Keratinocyte (primary cell): ENCODE measurements at regions not wholly inside any gene's neighbourhood (a gene's known extent, or its start where the extent isn't known, plus 50 kb on each side); places are given as distances from the start of the nearest gene placed in this dataset.

ENCODE experiments used
- DNase-seq: peaks from one replicate; pipeline ENCODE4 v3.0.0-alpha.2; 2011; ENCODE audit warnings: low read depth, missing footprints, low spot score
- FAIRE-seq: peaks from 2 replicates; lab custom pipeline; 2011; peaks lifted over from hg19 to GRCh38; lab: Jason Lieb, UNC
- H2AFZ ChIP-seq: 2 replicates; pipeline ENCODE4 v1.6.0; 2012; ENCODE audit warnings: low read length, control low read depth, inconsistent platforms; ENCODE audit not compliant: control insufficient read depth
- H3K27ac ChIP-seq: 2 replicates; pipeline ENCODE4 v1.5.1; 2011; ENCODE audit warnings: low read length; ENCODE audit not compliant: control insufficient read depth, insufficient read depth
- H3K27me3 ChIP-seq: 3 replicates; pipeline ENCODE4 v1.6.0; 2011; ENCODE audit warnings: low read length; ENCODE audit not compliant: control insufficient read depth, insufficient read depth; ENCODE audit errors: extremely low read depth
- H3K36me3 ChIP-seq, 2 experiments: 2 replicates in 1 of 2; 3 replicates in 1 of 2; pipeline ENCODE4 v1.5.1; 2011; ENCODE audit warnings: low read length in 2 of 2, mild to moderate bottlenecking in 1 of 2; ENCODE audit not compliant: control insufficient read depth in 2 of 2, insufficient read depth in 2 of 2; ENCODE audit errors: extremely low read depth in 1 of 2
- H3K4me1 ChIP-seq: 3 replicates; pipeline ENCODE4 v1.5.1; 2011; ENCODE audit warnings: low read length; ENCODE audit not compliant: control insufficient read depth, insufficient read depth; ENCODE audit errors: extremely low read depth
- H3K4me2 ChIP-seq: 3 replicates; pipeline ENCODE4 v1.6.0; 2011; ENCODE audit warnings: low read depth, low read length; ENCODE audit not compliant: control insufficient read depth, insufficient read depth; ENCODE audit errors: extremely low read depth
- H3K4me3 ChIP-seq, 3 experiments: fragments of 200-600 bp in 1 of 3; sonication (generic) in 1 of 3; 2 replicates in 2 of 3; 3 replicates in 1 of 3; pipeline ENCODE4 v1.5.1; 2011 to 2016; ENCODE audit warnings: low read length in 3 of 3, mild to moderate bottlenecking in 3 of 3, control low read depth in 2 of 3, inconsistent platforms in 1 of 3, low read depth in 1 of 3, mixed read lengths in 1 of 3, mixed run types in 1 of 3, moderate library complexity in 1 of 3; ENCODE audit not compliant: control insufficient read depth in 2 of 3, insufficient read depth in 2 of 3; ENCODE audit errors: extremely low read depth in 1 of 3
- H3K79me2 ChIP-seq: 2 replicates; pipeline ENCODE4 v1.6.0; 2012; ENCODE audit warnings: low read length; ENCODE audit not compliant: control insufficient read depth, insufficient read depth
- H3K9ac ChIP-seq: 3 replicates; pipeline ENCODE4 v1.6.0; 2011; ENCODE audit warnings: low read length; ENCODE audit not compliant: control insufficient read depth, insufficient read depth; ENCODE audit errors: extremely low read depth
- H3K9me1 ChIP-seq: 3 replicates; pipeline ENCODE4 v1.6.0; 2011; ENCODE audit warnings: low read length; ENCODE audit not compliant: control insufficient read depth, insufficient read depth; ENCODE audit errors: extremely low read depth
- H3K9me3 ChIP-seq: 2 replicates; pipeline ENCODE4 v1.5.1; 2012; ENCODE audit warnings: low read depth, low read length; ENCODE audit not compliant: control insufficient read depth
- H4K20me1 ChIP-seq: 3 replicates; pipeline ENCODE4 v1.6.0; 2011; ENCODE audit warnings: low read length; ENCODE audit not compliant: control insufficient read depth, insufficient read depth; ENCODE audit errors: extremely low read depth
- EZH2 ChIP-seq: IDR thresholded peaks from one replicate; pipeline ENCODE4 v1.6.1; 2012; ENCODE audit warnings: inconsistent platforms, mild to moderate bottlenecking, low read length, moderate library complexity
- dilution Hi-C: fragments of 300-500 bp; cut with MboI; formaldehyde crosslinking; loops from one replicate; pipeline ENCODE4 v1.7.0; 2020; ENCODE audit warnings: low sequenced_read_pairs; ENCODE audit not compliant: extremely low pct_ligation_motif_present
- TF ChIP-seq, protein P1 (sequence below), 3 experiments: IDR thresholded peaks in 1 of 3; conservative IDR thresholded peaks in 1 of 3; optimal IDR thresholded peaks in 1 of 3; 2 replicates in 2 of 3; 3 replicates in 1 of 3; pipeline versions ENCODE3 to v1.5.1; 2011; ENCODE audit warnings: low read length in 3 of 3, mild to moderate bottlenecking in 3 of 3, moderate library complexity in 2 of 3, control low read depth in 1 of 3, inconsistent platforms in 1 of 3; ENCODE audit not compliant: insufficient read depth in 2 of 3; ENCODE audit errors: extremely low read depth in 1 of 3

DNA sequence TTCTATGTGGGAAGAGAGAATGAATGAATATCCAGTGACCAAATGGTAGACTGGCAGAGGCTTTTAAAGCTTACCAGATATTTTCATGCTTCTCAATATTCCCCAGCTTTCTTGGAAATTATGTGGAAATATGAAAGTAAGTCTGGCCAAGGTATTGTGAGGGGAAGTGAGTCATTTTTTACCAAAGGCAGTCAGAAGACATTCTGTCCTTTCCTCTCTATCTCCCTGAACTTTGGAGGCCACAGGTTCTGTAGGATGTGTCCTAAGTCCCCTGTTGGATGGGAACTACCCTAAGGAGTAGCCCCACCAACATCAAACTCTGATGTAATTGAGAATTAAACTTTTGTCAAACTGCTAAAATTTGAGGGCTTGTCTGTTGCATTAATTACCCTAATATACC, 593.8 kb upstream of the NRSN1 start:
- FAIRE-seq (no peak), DNase-seq (no peak)
- H2AFZ ChIP-seq: no peak overlapping the region
- H3K27ac ChIP-seq: no peak overlapping the region
- TF ChIP-seq, protein P1, sequence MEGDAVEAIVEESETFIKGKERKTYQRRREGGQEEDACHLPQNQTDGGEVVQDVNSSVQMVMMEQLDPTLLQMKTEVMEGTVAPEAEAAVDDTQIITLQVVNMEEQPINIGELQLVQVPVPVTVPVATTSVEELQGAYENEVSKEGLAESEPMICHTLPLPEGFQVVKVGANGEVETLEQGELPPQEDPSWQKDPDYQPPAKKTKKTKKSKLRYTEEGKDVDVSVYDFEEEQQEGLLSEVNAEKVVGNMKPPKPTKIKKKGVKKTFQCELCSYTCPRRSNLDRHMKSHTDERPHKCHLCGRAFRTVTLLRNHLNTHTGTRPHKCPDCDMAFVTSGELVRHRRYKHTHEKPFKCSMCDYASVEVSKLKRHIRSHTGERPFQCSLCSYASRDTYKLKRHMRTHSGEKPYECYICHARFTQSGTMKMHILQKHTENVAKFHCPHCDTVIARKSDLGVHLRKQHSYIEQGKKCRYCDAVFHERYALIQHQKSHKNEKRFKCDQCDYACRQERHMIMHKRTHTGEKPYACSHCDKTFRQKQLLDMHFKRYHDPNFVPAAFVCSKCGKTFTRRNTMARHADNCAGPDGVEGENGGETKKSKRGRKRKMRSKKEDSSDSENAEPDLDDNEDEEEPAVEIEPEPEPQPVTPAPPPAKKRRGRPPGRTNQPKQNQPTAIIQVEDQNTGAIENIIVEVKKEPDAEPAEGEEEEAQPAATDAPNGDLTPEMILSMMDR (optimal IDR thresholded peaks at IDR 0.05 in 1 of 3, IDR thresholded peaks at IDR 0.05 in 1 of 3, conservative IDR thresholded peaks at IDR 0.05 in 1 of 3; ENCODE audit: extremely low read depth in 1 of 3, insufficient read depth in 2 of 3, low read length in 3 of 3): no peak
- TF ChIP-seq EZH2: no peak
- no peak overlapping the region for H3K4me2 ChIP-seq
- H3K9me3 ChIP-seq: no peaks in the 10 kb centered on the region
- no peaks in the 10 kb centered on the region for H3K4me1 ChIP-seq
- no peak overlapping the region for H3K9ac ChIP-seq
- no peak overlapping the region for H3K4me3 ChIP-seq
- H3K36me3 ChIP-seq: no peaks in the 10 kb centered on the region
- no peaks in the 10 kb centered on the region for H3K9me1 ChIP-seq
- no peaks in the 10 kb centered on the region for H3K27me3 ChIP-seq
- dilution Hi-C loops: no loop called here
- H4K20me1 ChIP-seq: no peaks in the 10 kb centered on the region
- H3K79me2 ChIP-seq: no peaks in the 10 kb centered on the region

DNA sequence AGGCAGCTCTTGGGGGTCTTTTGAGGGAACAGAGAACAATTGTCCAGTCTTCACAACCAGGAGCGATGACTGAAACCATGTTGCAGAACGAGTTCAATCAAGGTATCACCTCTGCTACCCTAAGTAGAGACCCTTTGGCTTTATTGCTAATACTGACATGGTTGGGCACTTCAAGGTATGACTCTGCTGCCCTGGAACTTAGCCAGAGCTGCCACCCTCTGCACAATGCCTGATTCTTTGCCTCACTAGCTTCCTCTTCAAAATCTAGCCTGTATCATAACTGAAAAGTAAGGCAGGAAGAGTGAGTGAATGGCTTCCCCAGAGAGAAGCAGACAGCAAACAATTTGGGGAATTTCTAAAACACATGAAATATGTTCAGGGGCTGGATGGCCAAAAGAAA, 592.7 kb upstream of the NRSN1 start:
- no peak overlapping the region for H3K4me2 ChIP-seq
- no peaks in the 10 kb centered on the region for H3K27me3 ChIP-seq
- no peak for DNase-seq
- H3K9ac ChIP-seq: no peak overlapping the region
- TF ChIP-seq, protein P1 (optimal IDR thresholded peaks at IDR 0.05 in 1 of 3, IDR thresholded peaks at IDR 0.05 in 1 of 3, conservative IDR thresholded peaks at IDR 0.05 in 1 of 3; ENCODE audit: extremely low read depth in 1 of 3, insufficient read depth in 2 of 3, low read length in 3 of 3): no peak
- TF ChIP-seq EZH2: no peak
- no peaks in the 10 kb centered on the region for H3K9me1 ChIP-seq
- H2AFZ ChIP-seq: no peak overlapping the region
- H3K4me1 ChIP-seq: no peaks in the 10 kb centered on the region
- no peaks in the 10 kb centered on the region for H3K36me3 ChIP-seq
- no peaks in the 10 kb centered on the region for H3K9me3 ChIP-seq
- H3K79me2 ChIP-seq: no peaks in the 10 kb centered on the region
- no peak overlapping the region for H3K4me3 ChIP-seq
- no peak for FAIRE-seq
- dilution Hi-C loops: no loop called here
- no peak overlapping the region for H3K27ac ChIP-seq
- no peaks in the 10 kb centered on the region for H4K20me1 ChIP-seq
